ENCODE measurements at regions not wholly inside any gene's neighbourhood (a gene's known extent, or its start where the extent isn't known, plus 50 kb on each side); places are given as distances from the start of the nearest gene placed in this dataset.

DNA sequence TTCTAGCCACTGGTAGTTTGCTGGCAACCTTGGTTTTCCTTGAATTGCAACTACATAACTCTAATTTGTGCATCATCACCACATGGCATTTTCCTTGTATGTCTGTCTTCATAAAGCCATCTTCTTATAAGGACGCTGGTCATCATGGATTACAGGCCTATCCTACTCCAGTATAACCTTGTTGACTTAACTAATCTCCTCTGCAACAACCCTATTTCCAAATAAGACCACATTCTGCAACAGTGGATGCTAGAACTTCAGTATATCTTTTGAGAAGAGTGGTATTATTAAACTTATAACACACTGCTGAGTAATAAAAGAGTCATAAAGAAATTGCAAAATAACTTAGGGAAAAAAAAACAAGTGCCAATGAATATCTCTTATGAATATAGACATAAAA is 511.8 kb upstream of the FOXG1 start:
- H3K4me3 ChIP-seq: no peak overlapping the region
- TF ChIP-seq, protein P1, sequence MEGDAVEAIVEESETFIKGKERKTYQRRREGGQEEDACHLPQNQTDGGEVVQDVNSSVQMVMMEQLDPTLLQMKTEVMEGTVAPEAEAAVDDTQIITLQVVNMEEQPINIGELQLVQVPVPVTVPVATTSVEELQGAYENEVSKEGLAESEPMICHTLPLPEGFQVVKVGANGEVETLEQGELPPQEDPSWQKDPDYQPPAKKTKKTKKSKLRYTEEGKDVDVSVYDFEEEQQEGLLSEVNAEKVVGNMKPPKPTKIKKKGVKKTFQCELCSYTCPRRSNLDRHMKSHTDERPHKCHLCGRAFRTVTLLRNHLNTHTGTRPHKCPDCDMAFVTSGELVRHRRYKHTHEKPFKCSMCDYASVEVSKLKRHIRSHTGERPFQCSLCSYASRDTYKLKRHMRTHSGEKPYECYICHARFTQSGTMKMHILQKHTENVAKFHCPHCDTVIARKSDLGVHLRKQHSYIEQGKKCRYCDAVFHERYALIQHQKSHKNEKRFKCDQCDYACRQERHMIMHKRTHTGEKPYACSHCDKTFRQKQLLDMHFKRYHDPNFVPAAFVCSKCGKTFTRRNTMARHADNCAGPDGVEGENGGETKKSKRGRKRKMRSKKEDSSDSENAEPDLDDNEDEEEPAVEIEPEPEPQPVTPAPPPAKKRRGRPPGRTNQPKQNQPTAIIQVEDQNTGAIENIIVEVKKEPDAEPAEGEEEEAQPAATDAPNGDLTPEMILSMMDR (IDR thresholded peaks at IDR 0.05): no peak
- DNase-seq (no peak), ATAC-seq (no peak)
- intact Hi-C loops (cut with DNase I): no loop called here
- H3K27me3 ChIP-seq (ENCODE audit: low read depth): no peaks in the 10 kb centered on the region
- H3K4me1 ChIP-seq: no peaks in the 10 kb centered on the region
- H3K9me3 ChIP-seq: no peaks in the 10 kb centered on the region
- no peak overlapping the region for H3K27ac ChIP-seq
- no peaks in the 10 kb centered on the region for H3K36me3 ChIP-seq

DNA sequence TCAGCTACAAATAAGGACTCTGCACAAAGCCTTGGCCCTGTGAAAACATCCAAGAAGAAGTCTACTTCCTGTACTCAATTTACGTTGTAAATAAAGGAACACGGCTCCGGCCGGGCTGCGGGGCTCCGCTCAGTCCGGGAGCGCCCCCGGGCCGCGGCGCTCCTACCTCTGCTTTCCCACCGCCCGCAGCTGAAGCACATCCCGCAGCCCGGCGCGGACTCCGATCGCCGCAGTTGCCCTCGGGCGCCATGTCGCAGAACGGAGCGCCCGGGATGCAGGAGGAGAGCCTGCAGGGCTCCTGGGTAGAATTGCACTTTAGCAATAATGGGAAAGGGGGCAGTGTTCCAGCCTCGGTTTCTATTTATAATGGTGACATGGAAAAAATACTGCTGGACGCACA is 502.3 kb upstream of the FOXG1 start:
- no peaks in the 10 kb centered on the region for H3K27me3 ChIP-seq (ENCODE audit: low read depth)
- intact Hi-C loops (cut with DNase I): no loop called here
- DNase-seq (no peak), ATAC-seq (no peak)
- H3K4me1 ChIP-seq: no peaks in the 10 kb centered on the region
- H3K27ac ChIP-seq: no peak overlapping the region
- no peaks in the 10 kb centered on the region for H3K36me3 ChIP-seq
- TF ChIP-seq, protein P1 (IDR thresholded peaks at IDR 0.05): no peak
- no peak overlapping the region for H3K4me3 ChIP-seq
- H3K9me3 ChIP-seq: no peaks in the 10 kb centered on the region

DNA sequence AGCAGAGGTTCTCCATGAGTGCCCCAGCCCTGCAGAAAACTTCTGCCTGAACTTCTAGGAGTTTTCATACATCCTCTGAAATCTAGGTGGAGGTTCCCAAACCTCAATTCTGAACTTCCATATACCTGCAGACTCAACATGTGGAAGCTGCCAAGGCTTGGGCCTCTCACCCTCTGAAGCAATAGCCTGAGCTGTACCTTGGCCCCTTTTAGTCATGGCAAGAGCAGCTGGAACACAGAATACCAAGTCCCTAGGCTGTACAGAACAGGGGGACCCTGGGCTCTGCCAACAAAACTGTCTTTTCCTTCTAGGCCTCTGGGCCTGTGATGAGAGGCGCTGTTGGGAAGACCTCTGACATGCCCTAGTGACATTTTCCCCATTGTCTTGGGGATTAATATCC is 494.3 kb upstream of the FOXG1 start:
- Histone ChIP-seq H3K4me1 (no peaks in the 10 kb centered on the region), H3K4me3 (no peak overlapping the region), H3K9me3 (no peaks in the 10 kb centered on the region), H3K27ac (no peak overlapping the region), H3K27me3 (ENCODE audit: low read depth) (no peaks in the 10 kb centered on the region), H3K36me3 (no peaks in the 10 kb centered on the region)
- ATAC-seq (no peak), DNase-seq (no peak)
- intact Hi-C loops (cut with DNase I): no loop called here
- TF ChIP-seq, protein P1 (IDR thresholded peaks at IDR 0.05): no peak

DNA sequence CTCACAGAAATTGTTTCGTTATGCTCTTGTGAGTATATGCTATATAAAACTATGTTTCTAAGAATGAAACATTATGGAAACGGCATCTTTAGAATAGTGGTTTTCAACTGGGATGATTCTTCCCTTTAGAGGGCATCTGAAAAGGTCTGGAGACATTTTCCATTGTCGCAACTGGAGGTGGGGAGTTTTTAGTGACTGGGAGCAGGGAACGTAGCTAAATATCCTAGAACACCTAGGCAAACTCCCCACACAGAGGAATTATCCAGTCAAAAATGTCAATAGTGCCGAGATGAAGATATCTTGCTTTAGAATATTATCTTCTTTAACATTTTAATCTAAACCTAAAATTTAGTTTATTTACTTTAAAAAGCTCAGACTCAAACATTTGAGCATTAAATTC is 486.1 kb upstream of the FOXG1 start:
- intact Hi-C loops (cut with DNase I): no loop called here
- H3K36me3 ChIP-seq: no peaks in the 10 kb centered on the region
- ATAC-seq (no peak), DNase-seq (no peak)
- no peak overlapping the region for H3K4me3 ChIP-seq
- no peaks in the 10 kb centered on the region for H3K9me3 ChIP-seq
- H3K4me1 ChIP-seq: no peaks in the 10 kb centered on the region
- TF ChIP-seq, protein P1 (IDR thresholded peaks at IDR 0.05): no peak
- H3K27ac ChIP-seq: no peak overlapping the region
- H3K27me3 ChIP-seq (ENCODE audit: low read depth): no peaks in the 10 kb centered on the region

DNA sequence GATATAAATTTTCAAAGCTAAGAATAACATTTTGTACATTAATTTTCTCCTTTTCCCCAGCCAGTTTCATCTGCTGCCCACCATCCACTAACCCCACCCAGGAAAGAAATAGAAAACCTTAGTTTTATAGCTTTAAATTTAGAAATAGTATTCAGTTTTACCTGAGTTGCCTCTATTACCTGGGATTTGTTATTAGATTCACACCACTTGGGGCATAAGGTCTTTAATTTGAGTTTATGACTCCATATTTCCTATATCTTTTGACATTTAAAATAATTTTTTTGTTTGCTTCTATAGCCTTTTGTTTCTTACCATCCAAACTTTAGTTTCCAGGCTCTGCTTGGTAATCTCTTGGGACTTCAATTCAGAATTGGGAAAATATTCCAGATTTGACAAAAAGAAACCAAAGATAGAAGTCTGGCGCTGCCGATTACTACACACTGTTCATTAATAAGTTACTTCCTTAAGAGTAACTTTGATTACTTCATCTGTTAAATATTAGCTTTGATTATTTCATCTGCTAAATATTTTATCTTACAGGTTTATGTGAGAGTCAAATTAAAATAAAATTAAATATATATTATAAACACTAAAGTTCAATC is 485.5 kb upstream of the FOXG1 start:
- H3K27ac ChIP-seq: no peak overlapping the region
- ATAC-seq: no peak

More for the DNA sequence above, 485.5 kb upstream of the FOXG1 start:
- intact Hi-C loops (cut with DNase I): no loop called here
- Histone ChIP-seq H3K27me3 (ENCODE audit: low read depth) (no peaks in the 10 kb centered on the region), H3K9me3 (no peaks in the 10 kb centered on the region), H3K4me1 (no peaks in the 10 kb centered on the region), H3K36me3 (no peaks in the 10 kb centered on the region), H3K4me3 (no peak overlapping the region)
- no peak for DNase-seq
- TF ChIP-seq, protein P1 (IDR thresholded peaks at IDR 0.05): no peak
